ENCODE measurements at regions not wholly inside any gene's neighbourhood (a gene's known extent, or its start where the extent isn't known, plus 50 kb on each side); places are given as distances from the start of the nearest gene placed in this dataset.

GRCh38 chr10:120394446-120394845 is 62.6 kb upstream of the PLPP4 start:
- Histone ChIP-seq H3K4me2 (ENCODE audit: low read length) (no peak overlapping the region), H3K9me3 (ENCODE audit: control insufficient read depth, low read length) (no peaks in the 10 kb centered on the region), H3K4me1 (no peaks in the 10 kb centered on the region), H3K27ac (no peak overlapping the region), H3K36me3 (ENCODE audit: control insufficient read depth, insufficient read depth, low read length) (no peaks in the 10 kb centered on the region), H3K79me2 (no peaks in the 10 kb centered on the region), H3K9ac (no peak overlapping the region), H3K4me3 (ENCODE audit: low read depth, low read length) (no peak overlapping the region), H3K27me3 (ENCODE audit: control insufficient read depth, insufficient read depth, low read length) (no peaks in the 10 kb centered on the region), H2AFZ (no peak overlapping the region)
- no peak for TF ChIP-seq CTCF (IDR thresholded peaks at IDR 0.05)

GRCh38 chr10:120396228-120396627 is 60.8 kb upstream of the PLPP4 start:
- H3K4me2 ChIP-seq (ENCODE audit: low read length), result no peak overlapping the region
- no peak overlapping the region for H3K9ac ChIP-seq
- no peaks in the 10 kb centered on the region for H3K9me3 ChIP-seq (ENCODE audit: control insufficient read depth, low read length)
- H2AFZ ChIP-seq, result no peak overlapping the region
- H3K79me2 ChIP-seq, result no peaks in the 10 kb centered on the region
- no peak overlapping the region for H3K4me3 ChIP-seq (ENCODE audit: low read depth, low read length)
- no peaks in the 10 kb centered on the region for H3K4me1 ChIP-seq
- no peaks in the 10 kb centered on the region for H3K27me3 ChIP-seq (ENCODE audit: control insufficient read depth, insufficient read depth, low read length)
- no peak overlapping the region for H3K27ac ChIP-seq
- H3K36me3 ChIP-seq (ENCODE audit: control insufficient read depth, insufficient read depth, low read length), result no peaks in the 10 kb centered on the region
- TF ChIP-seq CTCF (IDR thresholded peaks at IDR 0.05), result no peak

GRCh38 chr10:120398180-120398579 is 58.8 kb upstream of the PLPP4 start:
- H3K9me3 ChIP-seq (ENCODE audit: control insufficient read depth, low read length), result no peaks in the 10 kb centered on the region
- H3K9ac ChIP-seq, result no peak overlapping the region
- no peaks in the 10 kb centered on the region for H3K27me3 ChIP-seq (ENCODE audit: control insufficient read depth, insufficient read depth, low read length)
- H2AFZ ChIP-seq, result no peak overlapping the region
- H3K4me3 ChIP-seq (ENCODE audit: low read depth, low read length), result no peak overlapping the region
- TF ChIP-seq CTCF (IDR thresholded peaks at IDR 0.05), result no peak
- H3K4me1 ChIP-seq, result no peaks in the 10 kb centered on the region
- H3K4me2 ChIP-seq (ENCODE audit: low read length), result no peak overlapping the region
- no peaks in the 10 kb centered on the region for H3K36me3 ChIP-seq (ENCODE audit: control insufficient read depth, insufficient read depth, low read length)
- no peaks in the 10 kb centered on the region for H3K79me2 ChIP-seq
- no peak overlapping the region for H3K27ac ChIP-seq

- Histone ChIP-seq H3K27me3 (ENCODE audit: control insufficient read depth, insufficient read depth, low read length) (no peaks in the 10 kb centered on the region), H3K36me3 (ENCODE audit: control insufficient read depth, insufficient read depth, low read length) (no peaks in the 10 kb centered on the region), H3K27ac (no peak overlapping the region), H3K4me3 (ENCODE audit: low read depth, low read length) (no peak overlapping the region), H3K9me3 (ENCODE audit: control insufficient read depth, low read length) (no peaks in the 10 kb centered on the region), H2AFZ (no peak overlapping the region), H3K79me2 (no peaks in the 10 kb centered on the region), H3K4me2 (ENCODE audit: low read length) (no peak overlapping the region), H3K9ac (no peak overlapping the region), H3K4me1 (no peaks in the 10 kb centered on the region)
- no peak for TF ChIP-seq CTCF (IDR thresholded peaks at IDR 0.05)
These were observed 56.4 kb upstream of the PLPP4 start for GRCh38 chr10:120400601-120401000.

GRCh38 chr10:120402147-120402766 is 54.8 kb upstream of the PLPP4 start:
- TF ChIP-seq CTCF (IDR thresholded peaks at IDR 0.05), result no peak
- no peaks in the 10 kb centered on the region for H3K9me3 ChIP-seq (ENCODE audit: control insufficient read depth, low read length)
- H3K9ac ChIP-seq, result no peak overlapping the region
- no peaks in the 10 kb centered on the region for H3K4me1 ChIP-seq
- no peaks in the 10 kb centered on the region for H3K79me2 ChIP-seq
- no peaks in the 10 kb centered on the region for H3K36me3 ChIP-seq (ENCODE audit: control insufficient read depth, insufficient read depth, low read length)
- H3K4me3 ChIP-seq (ENCODE audit: low read depth, low read length), result no peak overlapping the region
- H2AFZ ChIP-seq, result no peak overlapping the region
- no peak overlapping the region for H3K4me2 ChIP-seq (ENCODE audit: low read length)
- no peak overlapping the region for H3K27ac ChIP-seq
- no peaks in the 10 kb centered on the region for H3K27me3 ChIP-seq (ENCODE audit: control insufficient read depth, insufficient read depth, low read length)

Measured in parathyroid adenoma (tissue), 2 donors.